Tongue (tissue), 1 donor: ENCODE measurements at regions not wholly inside any gene's neighbourhood (a gene's known extent, or its start where the extent isn't known, plus 50 kb on each side); places are given as distances from the start of the nearest gene placed in this dataset.

ENCODE experiments used
- DNase-seq: peaks from one replicate; pipeline ENCODE4 v3.0.0-alpha.2; 2015

DNA sequence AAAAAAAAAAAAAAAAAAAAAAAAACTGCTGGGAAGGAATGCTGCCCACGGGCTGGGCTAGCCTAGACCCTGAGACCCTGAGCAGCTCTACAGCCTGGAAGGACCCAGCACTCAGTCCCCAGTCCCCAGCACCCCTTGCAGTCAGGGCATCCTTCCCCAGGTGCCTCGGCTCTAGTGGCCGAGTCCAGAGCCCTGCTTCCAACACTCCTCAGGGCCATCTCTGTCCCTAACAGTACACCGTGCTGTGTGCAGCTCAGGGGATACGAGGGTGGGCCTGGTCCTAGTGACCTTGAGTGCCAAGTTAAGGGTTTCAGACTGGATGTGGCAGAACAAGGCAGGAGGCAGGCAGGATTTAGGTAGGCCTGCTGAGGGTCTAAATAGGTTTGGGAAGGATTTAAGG lies 50.2 kb upstream of the LRP8 start:
- DNase-seq = no peak

DNA sequence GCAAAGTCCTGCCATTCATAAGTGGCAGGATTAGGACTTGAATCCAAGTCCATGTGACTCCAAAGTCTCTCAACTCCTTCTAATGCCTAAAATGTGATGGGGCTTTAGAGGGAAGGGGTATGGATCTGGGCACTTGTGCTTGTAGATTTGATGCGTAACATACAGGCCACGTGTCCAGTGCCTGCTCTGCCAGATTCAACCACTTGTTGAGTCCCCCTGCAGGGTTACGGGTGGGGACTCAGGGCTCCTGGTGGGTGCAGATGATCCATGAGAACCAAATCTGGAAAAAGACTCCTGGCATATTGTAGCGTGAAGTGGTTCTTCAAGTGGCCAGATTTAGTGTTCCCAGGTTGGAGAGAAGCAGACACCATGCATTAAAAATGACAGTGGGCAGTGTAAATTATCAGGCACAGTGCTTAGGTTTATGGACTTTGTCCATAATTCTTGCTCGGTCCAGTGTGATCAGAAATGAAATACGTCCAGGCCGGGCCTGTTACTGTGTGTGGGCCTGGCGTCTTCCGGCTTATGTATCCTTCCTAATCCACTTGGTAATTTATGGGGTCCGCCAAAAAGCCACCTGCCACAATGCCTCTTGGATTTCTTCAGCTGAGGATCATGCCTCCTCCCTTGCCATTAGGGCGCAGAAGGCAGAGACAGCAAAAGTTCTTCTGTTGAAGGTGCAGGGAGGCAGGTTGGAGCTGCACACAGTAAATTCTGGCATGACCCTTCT lies 51.2 kb upstream of the LRP8 start:
- DNase-seq = peak; percentile 41

DNA sequence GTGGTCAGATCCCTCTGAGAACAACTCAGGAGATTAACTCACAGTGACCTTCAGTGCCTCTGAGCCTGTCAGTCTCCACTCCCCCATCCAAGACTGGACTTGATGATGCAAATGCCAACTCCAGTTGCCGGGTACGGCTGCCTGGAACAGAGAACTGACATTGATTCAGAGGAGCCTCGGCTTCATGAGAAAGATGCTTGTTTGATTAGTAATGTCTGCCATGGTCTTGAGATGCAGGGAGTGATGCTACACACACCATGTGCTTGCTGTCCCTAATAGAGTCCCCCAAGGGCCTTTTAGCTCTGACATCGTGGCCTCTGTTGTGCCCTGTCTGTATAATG lies 51.8 kb upstream of the LRP8 start:
- DNase-seq = no peak

- DNase-seq = no peak
Measured at GRCh38 chr1:53380296-53380695, 52.4 kb upstream of the LRP8 start.

DNA sequence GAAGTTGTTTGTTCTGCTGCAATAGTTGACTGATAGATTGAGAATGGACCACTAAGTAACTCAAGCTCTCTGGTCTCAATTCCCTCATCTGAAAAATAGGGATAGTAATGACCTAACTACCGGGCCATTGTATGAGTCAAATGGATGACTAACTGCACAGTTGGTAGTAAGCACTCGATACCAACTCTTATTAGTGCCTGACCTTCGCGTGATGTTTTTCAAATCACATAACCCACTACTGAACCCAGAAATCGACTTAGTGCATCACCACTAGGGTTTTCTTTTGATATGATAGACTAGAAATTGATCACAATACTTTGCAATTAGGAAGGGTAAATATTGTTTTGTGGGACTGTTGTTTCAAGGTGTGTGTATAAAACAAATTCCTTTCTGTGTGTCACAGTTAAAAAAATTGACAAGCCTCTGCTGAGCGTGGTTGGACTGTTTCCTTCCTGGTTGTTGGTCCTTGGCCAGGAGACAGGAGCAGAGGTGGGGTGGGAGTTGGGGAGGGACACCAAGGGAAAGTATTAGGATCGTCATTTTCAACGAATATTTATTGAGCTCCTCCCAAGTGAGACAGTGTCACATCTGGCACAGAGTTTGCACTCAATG lies 54.0 kb upstream of the LRP8 start:
- DNase-seq = no peak

- DNase-seq = no peak
Measured at GRCh38 chr1:53383136-53383870, 55.4 kb upstream of the LRP8 start.

DNA sequence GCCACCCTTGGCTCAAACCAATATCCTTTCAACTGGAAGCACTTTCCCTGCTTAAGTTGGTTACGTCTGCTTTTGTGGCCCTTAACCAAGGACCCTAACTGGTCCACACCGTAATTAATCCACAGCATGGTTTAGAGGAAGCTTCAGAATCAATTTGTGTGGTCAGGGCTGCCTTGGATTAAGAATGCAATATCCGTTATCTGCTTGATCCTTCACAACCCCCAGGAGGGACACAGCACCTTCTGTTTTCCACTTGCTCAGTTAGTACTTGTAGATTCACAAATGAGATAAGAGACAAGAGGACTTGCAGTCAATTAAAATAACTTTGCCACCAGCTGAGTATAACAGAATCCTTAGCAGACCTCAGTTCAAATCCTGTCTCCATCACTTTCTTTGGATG lies 56.9 kb upstream of the LRP8 start:
- no peak for DNase-seq

DNA sequence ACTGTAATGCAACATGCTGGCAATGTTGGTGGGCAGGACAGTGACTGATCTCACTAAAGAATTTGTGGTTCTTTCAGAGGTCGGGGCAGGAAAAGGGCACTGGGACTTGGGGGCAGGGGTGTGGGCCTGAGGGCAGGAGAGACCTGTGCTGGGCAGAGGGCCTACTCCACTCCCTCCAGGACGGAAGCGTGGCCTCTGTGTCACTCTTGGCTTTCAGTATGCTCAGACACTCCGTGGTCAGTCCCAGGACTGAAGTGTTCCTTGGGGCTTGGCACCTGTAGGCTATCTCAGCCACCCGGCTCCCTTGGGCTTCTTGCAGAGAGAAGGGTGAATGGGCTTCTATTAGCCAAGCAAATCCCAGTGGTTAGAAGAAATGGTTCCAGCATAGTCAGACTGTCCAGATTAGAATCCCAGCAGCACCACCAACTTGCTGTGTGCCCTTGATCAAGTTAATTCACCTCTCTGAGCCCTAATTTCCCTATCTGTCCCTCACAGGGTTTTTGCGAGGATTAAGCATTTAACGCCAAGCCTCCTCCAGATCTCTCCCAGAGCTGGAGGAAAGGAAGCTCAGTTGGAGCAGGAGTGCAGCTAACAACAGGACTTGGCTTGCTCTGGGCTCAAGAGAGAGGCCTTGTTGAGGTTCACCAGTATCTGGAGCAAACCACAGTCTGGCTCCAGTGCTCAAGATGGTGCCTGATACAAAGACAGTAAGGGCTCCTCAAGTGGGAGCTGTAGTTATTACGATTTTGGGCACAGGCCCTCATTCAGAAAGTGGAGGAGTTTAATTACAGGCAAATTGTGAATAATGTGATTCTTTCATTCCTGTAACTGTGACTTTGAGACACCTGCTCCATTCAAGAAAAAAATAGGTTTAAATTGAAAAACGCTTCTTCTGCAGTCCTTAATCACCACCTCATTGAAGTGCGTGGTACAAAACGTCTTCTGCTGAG lies 57.7 kb upstream of the LRP8 start:
- DNase-seq = no peak

DNA sequence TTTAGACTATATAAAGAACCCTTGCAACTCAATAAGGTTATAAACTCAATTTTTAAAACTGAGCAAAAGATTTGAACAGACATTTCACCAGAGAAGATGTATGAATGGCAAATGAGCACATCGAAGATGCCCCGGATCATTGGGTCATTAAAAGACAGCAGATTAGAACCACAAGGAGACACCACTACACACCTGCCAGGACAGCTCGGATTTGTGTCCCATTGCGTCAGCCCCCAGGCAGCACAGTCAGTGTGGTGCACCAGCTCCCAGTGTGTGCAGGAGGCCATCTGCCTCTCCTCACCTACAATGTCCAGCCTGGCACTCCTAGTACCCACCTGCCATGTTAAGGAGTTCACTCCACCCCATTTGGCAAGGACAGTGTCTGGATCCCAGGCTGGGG lies 61.1 kb upstream of the LRP8 start:
- DNase-seq = no peak

DNA sequence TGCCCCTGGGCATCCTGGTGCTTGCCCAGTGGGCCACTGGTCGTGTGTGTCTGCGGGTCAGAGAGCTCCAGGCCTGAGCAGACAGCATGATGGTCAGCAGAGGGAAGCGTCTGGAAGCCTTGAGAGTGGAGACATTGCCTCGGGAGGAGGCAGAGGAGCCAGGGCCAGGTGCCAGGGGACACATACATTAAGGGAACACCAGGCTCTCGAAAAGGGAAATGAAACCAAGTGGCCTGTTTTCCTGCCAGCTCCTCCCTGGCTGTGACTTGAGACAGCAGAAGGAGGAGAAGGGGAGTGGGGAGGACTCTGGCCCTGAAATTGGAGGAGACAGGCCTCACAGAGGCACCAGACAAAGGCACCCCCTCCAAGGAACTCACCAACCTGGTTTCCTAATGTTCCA lies 62.4 kb upstream of the LRP8 start:
- peak; percentile 47 for DNase-seq

DNA sequence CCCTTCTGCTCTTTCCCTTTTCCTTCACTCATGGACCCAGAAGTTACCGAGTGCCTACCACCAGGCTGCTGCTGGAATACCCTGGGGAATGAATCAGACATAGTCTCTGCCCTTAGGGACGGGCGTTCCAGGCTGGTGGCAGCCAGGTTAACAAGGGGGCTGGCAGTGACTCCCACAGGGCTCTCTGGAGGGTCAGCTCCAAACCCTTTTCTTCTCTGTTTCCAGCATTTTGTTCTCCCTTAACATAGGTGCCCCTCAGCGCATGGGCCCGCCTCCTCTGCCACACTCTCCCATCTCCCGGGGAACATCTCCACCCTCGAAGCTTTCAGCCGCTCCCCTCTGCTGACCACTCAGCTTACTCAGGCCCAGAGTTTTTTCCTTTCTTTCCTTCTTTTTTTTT lies 62.9 kb upstream of the LRP8 start:
- no peak for DNase-seq

- DNase-seq = no peak
Measured at GRCh38 chr1:53391296-53391695, 63.4 kb upstream of the LRP8 start.

DNA sequence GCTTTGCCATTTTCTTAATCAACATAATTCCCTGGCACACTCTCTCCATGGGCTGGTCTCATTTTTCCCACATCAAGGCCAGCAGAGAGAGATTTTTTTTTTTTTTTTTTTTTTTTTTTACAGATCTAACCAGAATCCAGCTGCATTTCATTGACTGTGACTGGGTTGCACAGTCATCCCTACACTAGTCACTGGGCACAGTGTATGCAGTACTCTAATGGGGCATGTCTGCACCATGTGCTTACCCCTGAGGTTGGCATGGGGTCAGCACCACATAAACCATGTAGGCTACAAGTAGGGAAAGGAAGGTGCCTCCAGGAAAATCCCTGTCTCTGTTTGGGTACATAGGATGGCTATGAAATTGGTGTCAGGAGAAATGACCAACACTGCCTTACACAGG lies 64.1 kb upstream of the LRP8 start:
- DNase-seq = no peak

DNA sequence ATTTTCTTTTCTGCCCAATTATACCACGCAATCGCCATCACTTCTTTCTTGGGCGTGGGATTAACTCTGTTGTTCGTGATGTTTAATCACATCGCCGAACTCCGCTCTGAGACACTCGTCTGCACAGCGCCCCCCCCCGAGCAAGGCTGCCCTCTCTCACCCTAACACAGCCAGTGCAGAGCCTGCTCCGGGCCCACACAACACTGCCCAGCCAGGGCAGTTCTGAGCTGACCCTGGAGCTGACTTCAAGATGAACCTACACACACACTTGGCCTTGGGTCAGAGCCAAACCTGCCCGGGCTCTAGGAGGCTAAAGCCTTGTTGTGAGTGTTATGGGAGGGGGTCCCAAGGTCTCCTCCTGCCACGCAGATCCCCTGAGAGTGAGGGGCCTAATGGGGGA lies 64.6 kb upstream of the LRP8 start:
- no peak for DNase-seq

GRCh38 chr1:53393325-53393792 lies 65.5 kb upstream of the LRP8 start:
- DNase-seq = peak; percentile 91

DNA sequence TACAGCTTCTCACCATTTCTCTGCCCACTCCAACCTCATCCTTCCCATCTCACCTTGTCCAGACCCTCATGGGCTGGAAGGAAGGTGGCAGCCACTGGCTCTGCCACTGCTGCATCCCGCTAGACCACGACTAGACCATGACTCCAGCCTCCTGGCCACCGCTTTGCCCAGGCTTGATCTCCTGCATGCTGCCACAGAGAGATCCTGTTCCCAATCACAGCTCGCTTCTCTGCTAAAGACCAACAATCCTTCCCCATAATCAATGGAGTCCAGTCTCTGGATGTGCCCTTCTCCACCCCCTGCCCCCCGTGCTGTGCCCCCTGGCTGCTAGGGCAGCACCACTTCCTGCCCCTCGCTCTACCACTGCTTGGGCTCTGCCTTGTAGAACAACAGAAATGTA lies 64.9 kb upstream of the DMRTB1 start:
- no peak for DNase-seq

- no peak for DNase-seq
Measured at GRCh38 chr1:53395671-53396215, 63.5 kb upstream of the DMRTB1 start.

GRCh38 chr1:53396573-53397268 lies 62.5 kb upstream of the DMRTB1 start:
- no peak for DNase-seq

DNA sequence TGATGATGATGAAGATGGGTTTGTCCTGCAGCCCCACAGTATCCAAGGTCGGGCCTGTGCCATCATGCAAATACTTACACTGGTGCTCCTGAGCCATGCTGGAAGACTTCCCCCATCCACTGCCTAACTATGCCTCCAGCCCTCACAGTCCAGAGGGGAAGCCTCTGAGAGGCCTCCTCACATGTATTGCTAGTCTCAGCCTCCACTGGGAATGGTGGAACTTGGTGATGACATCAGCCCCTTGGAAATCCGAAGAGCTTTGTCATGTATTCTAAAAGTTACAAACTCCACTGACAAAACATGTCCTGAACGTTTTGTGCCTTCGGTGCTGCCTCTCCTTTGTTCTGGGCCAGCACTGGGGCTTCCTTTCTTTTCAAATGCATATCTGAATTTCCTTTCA lies 61.1 kb upstream of the DMRTB1 start:
- no peak for DNase-seq

- no peak for DNase-seq
Measured at GRCh38 chr1:53398576-53399365, 60.4 kb upstream of the DMRTB1 start.
